ENCODE measurements at regions not wholly inside any gene's neighbourhood (a gene's known extent, or its start where the extent isn't known, plus 50 kb on each side); places are given as distances from the start of the nearest gene placed in this dataset.

DNA sequence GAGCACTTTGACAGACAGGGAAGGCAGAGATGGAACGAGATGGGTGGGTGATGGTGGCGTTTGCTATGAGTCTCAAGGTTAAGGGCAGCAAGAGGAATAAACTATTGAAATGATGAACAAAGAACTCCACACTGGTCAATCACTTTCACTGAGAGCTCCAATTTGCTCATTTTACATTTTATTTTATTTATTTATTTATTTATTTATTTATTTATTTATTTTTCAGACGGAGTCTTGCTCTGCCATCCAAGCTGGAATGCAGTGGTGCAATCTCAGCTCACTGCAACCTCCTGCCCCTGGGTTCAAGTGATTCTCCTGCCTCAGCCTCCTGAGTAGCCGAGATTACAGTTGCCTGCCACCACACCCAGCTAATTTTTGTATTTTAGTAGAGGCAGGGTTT lies 669.1 kb downstream of the HS3ST4 start:
- Histone ChIP-seq H4K20me1 (ENCODE audit: control insufficient read depth, extremely low read depth, insufficient read depth, low read length) (no peaks in the 10 kb centered on the region), H3K4me2 (ENCODE audit: extremely low read depth, insufficient read depth, low read length) (no peak overlapping the region), H3K27me3 (ENCODE audit: control insufficient read depth, insufficient read depth, low read length) (no peaks in the 10 kb centered on the region), H3K79me2 (ENCODE audit: control insufficient read depth, insufficient read depth, low read length) (no peaks in the 10 kb centered on the region), H3K9ac (ENCODE audit: insufficient read depth, low read length) (no peak overlapping the region), H3K27ac (ENCODE audit: insufficient read depth, low read length) (no peak overlapping the region), H3K9me3 (ENCODE audit: control insufficient read depth, insufficient read depth, low read depth, low read length) (no peaks in the 10 kb centered on the region), H2AFZ (ENCODE audit: low read length) (no peak overlapping the region), H3K4me1 (ENCODE audit: control insufficient read depth, extremely low read depth, insufficient read depth, low read length) (no peaks in the 10 kb centered on the region), H3K36me3 (ENCODE audit: control insufficient read depth, insufficient read depth, low read length) (no peaks in the 10 kb centered on the region), H3K4me3 (replicated peaks in 1 of 4; ENCODE audit: control extremely low read depth in 1 of 4, insufficient read depth in 1 of 4, low read depth in 3 of 4, low read length in 4 of 4) (no peak overlapping the region)
- TF ChIP-seq EZH2 (IDR thresholded peaks at IDR 0.05; ENCODE audit: low read length, missing control alignments) (no peak), CTCF (conservative IDR thresholded peaks at IDR 0.05 in 1 of 2, IDR thresholded peaks at IDR 0.05 in 1 of 2; ENCODE audit: low read depth in 1 of 2, low read length in 2 of 2) (no peak)
- no peak for DNase-seq (ENCODE audit: low read depth in 2 of 2)

GRCh38 chr16:26363581-26363980 lies 671.8 kb downstream of the HS3ST4 start:
- Histone ChIP-seq H3K79me2 (ENCODE audit: control insufficient read depth, insufficient read depth, low read length) (no peaks in the 10 kb centered on the region), H3K9ac (ENCODE audit: insufficient read depth, low read length) (no peak overlapping the region), H3K27me3 (ENCODE audit: control insufficient read depth, insufficient read depth, low read length) (no peaks in the 10 kb centered on the region), H3K4me3 (replicated peaks in 1 of 4; ENCODE audit: control extremely low read depth in 1 of 4, insufficient read depth in 1 of 4, low read depth in 3 of 4, low read length in 4 of 4) (no peak overlapping the region), H4K20me1 (ENCODE audit: control insufficient read depth, extremely low read depth, insufficient read depth, low read length) (no peaks in the 10 kb centered on the region), H2AFZ (ENCODE audit: low read length) (no peak overlapping the region), H3K9me3 (ENCODE audit: control insufficient read depth, insufficient read depth, low read depth, low read length) (no peaks in the 10 kb centered on the region), H3K36me3 (ENCODE audit: control insufficient read depth, insufficient read depth, low read length) (no peaks in the 10 kb centered on the region), H3K27ac (ENCODE audit: insufficient read depth, low read length) (no peak overlapping the region), H3K4me1 (ENCODE audit: control insufficient read depth, extremely low read depth, insufficient read depth, low read length) (no peaks in the 10 kb centered on the region), H3K4me2 (ENCODE audit: extremely low read depth, insufficient read depth, low read length) (no peak overlapping the region)
- no peak for DNase-seq (ENCODE audit: low read depth in 2 of 2)
- TF ChIP-seq CTCF (conservative IDR thresholded peaks at IDR 0.05 in 1 of 2, IDR thresholded peaks at IDR 0.05 in 1 of 2; ENCODE audit: low read depth in 1 of 2, low read length in 2 of 2) = no peak
- no peak for TF ChIP-seq EZH2 (IDR thresholded peaks at IDR 0.05; ENCODE audit: low read length, missing control alignments)

DNA sequence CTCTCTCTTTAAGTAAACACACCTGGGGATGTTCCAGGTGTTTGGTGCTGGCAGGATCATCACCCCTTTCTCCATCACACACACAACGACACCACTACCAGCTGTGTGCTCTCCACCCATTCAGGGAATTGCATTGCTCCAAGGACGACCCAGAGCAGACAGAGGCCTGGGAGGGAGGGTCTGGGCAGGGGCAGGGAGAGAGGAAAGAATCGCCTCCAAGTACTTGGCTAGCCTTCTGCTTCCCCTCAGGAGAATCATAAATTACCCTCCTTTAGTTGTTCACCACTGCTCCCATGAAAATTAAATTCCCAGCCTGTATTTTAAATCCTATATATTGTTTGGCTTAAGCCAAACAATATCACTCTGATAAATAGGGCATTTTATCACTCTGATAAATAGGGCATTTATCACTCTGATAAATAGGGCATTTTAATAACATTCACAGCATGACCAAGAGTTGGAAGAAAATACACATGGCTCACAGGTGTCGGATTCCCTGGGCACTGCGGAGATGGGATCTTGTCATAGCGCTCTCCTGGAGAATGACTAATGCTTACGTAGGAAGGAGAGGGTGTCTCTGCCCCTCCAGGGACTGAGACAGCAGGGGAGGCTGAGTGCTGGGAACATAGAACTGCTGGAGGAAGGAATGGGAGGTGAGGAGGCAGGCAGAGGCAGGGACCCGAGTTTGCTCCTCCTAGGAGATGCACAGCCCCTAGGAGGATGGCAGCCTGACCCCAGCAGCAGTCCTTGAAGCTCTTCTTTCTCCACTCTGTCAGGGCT lies 673.6 kb downstream of the HS3ST4 start:
- H2AFZ ChIP-seq (ENCODE audit: low read length) = no peak overlapping the region
- no peak overlapping the region for H3K4me3 ChIP-seq (replicated peaks in 1 of 4; ENCODE audit: control extremely low read depth in 1 of 4, insufficient read depth in 1 of 4, low read depth in 3 of 4, low read length in 4 of 4)
- no peaks in the 10 kb centered on the region for H3K27me3 ChIP-seq (ENCODE audit: control insufficient read depth, insufficient read depth, low read length)
- H3K4me1 ChIP-seq (ENCODE audit: control insufficient read depth, extremely low read depth, insufficient read depth, low read length) = no peaks in the 10 kb centered on the region
- no peak overlapping the region for H3K4me2 ChIP-seq (ENCODE audit: extremely low read depth, insufficient read depth, low read length)
- no peak overlapping the region for H3K27ac ChIP-seq (ENCODE audit: insufficient read depth, low read length)
- H3K9me3 ChIP-seq (ENCODE audit: control insufficient read depth, insufficient read depth, low read depth, low read length) = no peaks in the 10 kb centered on the region
- no peaks in the 10 kb centered on the region for H3K36me3 ChIP-seq (ENCODE audit: control insufficient read depth, insufficient read depth, low read length)
- H3K79me2 ChIP-seq (ENCODE audit: control insufficient read depth, insufficient read depth, low read length) = no peaks in the 10 kb centered on the region
- DNase-seq (ENCODE audit: low read depth in 2 of 2) = no peak
- H3K9ac ChIP-seq (ENCODE audit: insufficient read depth, low read length) = no peak overlapping the region
- TF ChIP-seq EZH2 (IDR thresholded peaks at IDR 0.05; ENCODE audit: low read length, missing control alignments) = no peak
- no peak for TF ChIP-seq CTCF (conservative IDR thresholded peaks at IDR 0.05 in 1 of 2, IDR thresholded peaks at IDR 0.05 in 1 of 2; ENCODE audit: low read depth in 1 of 2, low read length in 2 of 2)
- no peaks in the 10 kb centered on the region for H4K20me1 ChIP-seq (ENCODE audit: control insufficient read depth, extremely low read depth, insufficient read depth, low read length)

Measured in fibroblast of lung (primary cell).